Activated CD8-positive, alpha-beta T cell treated with anti-CD3 and anti-CD28 coated beads for 36 hours (primary cell): ENCODE measurements at regions not wholly inside any gene's neighbourhood (a gene's known extent, or its start where the extent isn't known, plus 50 kb on each side); places are given as distances from the start of the nearest gene placed in this dataset.

Experiments used
- ATAC-seq: fragments of 200-7000 bp; cut with Tn5 transposase; one replicate; pipeline ENCODE4 v1.10.0; 2021; ENCODE audit warnings: mild to moderate bottlenecking, moderate library complexity
- CTCF ChIA-PET: fragments of 350-600 bp; sonication (Branson Sonifier 250); formaldehyde crosslinking; loops from one replicate; lab custom pipeline; 2021; ENCODE audit warnings: antibody characterized with exemption; lab: Charles Lee
- POLR2A ChIA-PET: fragments of 350-600 bp; sonication (Branson Sonifier 250); formaldehyde crosslinking; loops from one replicate; lab custom pipeline; 2021; ENCODE audit warnings: antibody characterized with exemption; lab: Charles Lee
- DNase-seq: peaks from one replicate; pipeline ENCODE4 v3.0.0-alpha.2; 2020
- H3K27ac Mint-ChIP-seq: one replicate; pipeline ENCODE4 v1.8.0; 2021; ENCODE audit warnings: mild to moderate bottlenecking, mixed read lengths
- H3K27me3 Mint-ChIP-seq: one replicate; pipeline ENCODE4 v1.8.0; 2021; ENCODE audit warnings: mixed read lengths
- H3K36me3 Mint-ChIP-seq: one replicate; pipeline ENCODE4 v1.8.0; 2021; ENCODE audit warnings: low read depth, mixed read lengths
- H3K4me1 Mint-ChIP-seq: one replicate; pipeline ENCODE4 v1.8.0; 2021; ENCODE audit warnings: low read depth, mixed read lengths
- H3K4me3 Mint-ChIP-seq: one replicate; pipeline ENCODE4 v1.8.0; 2021; ENCODE audit warnings: mild to moderate bottlenecking, moderate library complexity, mixed read lengths
- H3K9me3 Mint-ChIP-seq: one replicate; pipeline ENCODE4 v1.8.0; 2021; ENCODE audit warnings: mixed read lengths
- CTCF ChIP-seq: fragments of 200-600 bp; IDR thresholded peaks from one replicate; pipeline ENCODE4 v1.8.0; 2022; ENCODE audit warnings: antibody characterized with exemption, mild to moderate bottlenecking
- intact Hi-C: fragments of 100-400 bp; cut with micrococcal nuclease; formaldehyde crosslinking; loops from one replicate; pipeline ENCODE4 v1.10.0; 2022

- no peak for DNase-seq
- H3K27ac Mint-ChIP-seq: no peak overlapping the region
- intact Hi-C loops: no loop called here
- no peaks in the 10 kb centered on the region for H3K27me3 Mint-ChIP-seq
- ChIA-PET CTCF (no interaction called here), POLR2A (no interaction called here)
- no peak for ATAC-seq
- no peak for TF ChIP-seq CTCF
- H3K36me3 Mint-ChIP-seq: no peaks in the 10 kb centered on the region
- H3K4me3 Mint-ChIP-seq: no peak overlapping the region
- peaks cover 7% of the 10 kb centered on the region for H3K9me3 Mint-ChIP-seq
- no peaks in the 10 kb centered on the region for H3K4me1 Mint-ChIP-seq
Observed at GRCh38 chr4:189420572-189420971, 520.1 kb upstream of the FRG1 start.

DNA sequence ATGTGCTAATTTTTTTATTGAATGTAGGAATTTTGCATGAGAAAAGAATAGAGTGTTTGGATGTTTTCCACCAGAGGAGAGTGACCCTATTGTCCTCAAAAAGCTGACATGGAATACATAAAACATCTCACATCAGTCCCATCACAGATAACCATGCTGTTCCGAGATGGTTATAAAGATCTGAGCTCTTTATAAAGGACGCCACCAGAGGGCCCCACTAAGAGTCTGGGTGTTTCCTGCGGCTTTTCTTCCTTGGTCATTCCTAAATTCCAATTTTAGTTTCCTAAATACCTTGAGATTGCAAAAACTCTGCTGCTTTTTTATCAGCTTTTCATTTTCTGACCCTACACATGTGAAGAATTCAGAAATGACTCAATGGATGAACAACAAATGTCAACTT lies 504.5 kb upstream of the FRG1 start:
- ChIA-PET POLR2A (no interaction called here), CTCF (no interaction called here)
- Mint-ChIP-seq H3K27ac (no peak overlapping the region), H3K4me3 (no peak overlapping the region), H3K9me3 (peaks cover 3% of the 10 kb centered on the region), H3K4me1 (no peaks in the 10 kb centered on the region), H3K27me3 (no peaks in the 10 kb centered on the region), H3K36me3 (no peaks in the 10 kb centered on the region)
- DNase-seq: no peak
- intact Hi-C loops: no loop called here
- no peak for ATAC-seq
- no peak for TF ChIP-seq CTCF

DNA sequence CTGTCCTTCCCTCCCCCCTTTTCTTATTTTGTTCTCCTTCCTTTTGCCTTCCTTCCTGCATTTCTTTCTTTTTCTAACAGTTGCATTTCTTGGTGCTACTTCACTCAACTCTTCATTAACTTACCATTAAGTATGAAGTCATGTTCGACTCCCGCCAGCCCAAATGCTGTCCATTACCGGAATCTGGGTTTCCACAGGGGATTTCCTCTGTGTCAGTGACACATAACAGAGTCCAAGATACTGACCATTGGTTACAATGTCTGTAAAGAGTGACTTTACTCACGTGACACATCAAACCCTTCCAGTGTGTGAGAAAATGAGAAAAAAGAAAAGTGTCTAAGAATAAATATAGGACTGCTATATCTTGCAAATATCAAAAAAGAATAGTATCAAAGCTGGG lies 500.0 kb upstream of the FRG1 start:
- intact Hi-C loops: no loop called here
- H3K27ac Mint-ChIP-seq: no peak overlapping the region
- DNase-seq: no peak
- H3K36me3 Mint-ChIP-seq: no peaks in the 10 kb centered on the region
- TF ChIP-seq CTCF: no peak
- POLR2A ChIA-PET: no interaction called here
- no peak for ATAC-seq
- no peaks in the 10 kb centered on the region for H3K27me3 Mint-ChIP-seq
- CTCF ChIA-PET: no interaction called here
- H3K4me3 Mint-ChIP-seq: no peak overlapping the region
- peaks cover 3% of the 10 kb centered on the region for H3K9me3 Mint-ChIP-seq
- no peaks in the 10 kb centered on the region for H3K4me1 Mint-ChIP-seq

DNA sequence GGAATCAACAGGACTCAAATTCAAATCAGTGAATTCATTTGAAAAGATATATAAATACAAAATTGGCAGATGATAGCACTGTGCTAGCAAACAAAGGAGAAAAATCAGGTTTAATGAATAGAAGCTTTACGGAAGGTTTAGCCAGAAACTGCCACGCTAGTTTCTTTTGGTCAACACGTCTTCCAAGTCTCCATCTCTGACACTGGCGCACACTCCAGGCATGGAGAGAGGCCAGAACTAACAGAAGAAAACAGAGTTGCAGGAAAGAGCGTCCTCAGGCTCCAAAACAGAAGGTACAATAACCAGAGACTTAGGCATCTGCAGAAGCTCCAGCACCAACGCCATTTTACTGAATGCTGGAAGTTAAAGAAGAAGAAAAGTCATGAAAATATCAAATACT lies 497.3 kb upstream of the FRG1 start:
- ATAC-seq: no peak
- TF ChIP-seq CTCF: no peak

GRCh38 chr4:189445613-189446012 lies 495.1 kb upstream of the FRG1 start:
- CTCF ChIA-PET: no interaction called here

More for the DNA sequence above, 497.3 kb upstream of the FRG1 start:
- CTCF ChIA-PET: no interaction called here
- Mint-ChIP-seq H3K27ac (no peak overlapping the region), H3K9me3 (peaks cover 1% of the 10 kb centered on the region), H3K27me3 (no peaks in the 10 kb centered on the region), H3K4me1 (no peaks in the 10 kb centered on the region), H3K36me3 (no peaks in the 10 kb centered on the region), H3K4me3 (no peak overlapping the region)
- POLR2A ChIA-PET: no interaction called here
- DNase-seq: no peak
- intact Hi-C loops: no loop called here

More at GRCh38 chr4:189445613-189446012, 495.1 kb upstream of the FRG1 start:
- no peaks in the 10 kb centered on the region for H3K27me3 Mint-ChIP-seq
- peaks cover 4% of the 10 kb centered on the region for H3K9me3 Mint-ChIP-seq
- no peak for TF ChIP-seq CTCF
- DNase-seq: no peak
- H3K4me3 Mint-ChIP-seq: no peak overlapping the region
- intact Hi-C loops: no loop called here
- no peak overlapping the region for H3K27ac Mint-ChIP-seq
- POLR2A ChIA-PET: no interaction called here
- H3K4me1 Mint-ChIP-seq: no peaks in the 10 kb centered on the region
- H3K36me3 Mint-ChIP-seq: no peaks in the 10 kb centered on the region
- no peak for ATAC-seq
